ENCODE measurements at regions not wholly inside any gene's neighbourhood (a gene's known extent, or its start where the extent isn't known, plus 50 kb on each side); places are given as distances from the start of the nearest gene placed in this dataset.

- Histone ChIP-seq H3K36me3 (no peaks in the 10 kb centered on the region), H3K27me3 (no peaks in the 10 kb centered on the region), H3K27ac (no peak overlapping the region), H3K9me3 (no peaks in the 10 kb centered on the region), H3K4me3 (no peak overlapping the region), H3K4me1 (no peaks in the 10 kb centered on the region)
- 94 to 99% methylated on average over 3 of the region's 3 CpGs for WGBS, 2 donors
- TF ChIP-seq, protein P1, sequence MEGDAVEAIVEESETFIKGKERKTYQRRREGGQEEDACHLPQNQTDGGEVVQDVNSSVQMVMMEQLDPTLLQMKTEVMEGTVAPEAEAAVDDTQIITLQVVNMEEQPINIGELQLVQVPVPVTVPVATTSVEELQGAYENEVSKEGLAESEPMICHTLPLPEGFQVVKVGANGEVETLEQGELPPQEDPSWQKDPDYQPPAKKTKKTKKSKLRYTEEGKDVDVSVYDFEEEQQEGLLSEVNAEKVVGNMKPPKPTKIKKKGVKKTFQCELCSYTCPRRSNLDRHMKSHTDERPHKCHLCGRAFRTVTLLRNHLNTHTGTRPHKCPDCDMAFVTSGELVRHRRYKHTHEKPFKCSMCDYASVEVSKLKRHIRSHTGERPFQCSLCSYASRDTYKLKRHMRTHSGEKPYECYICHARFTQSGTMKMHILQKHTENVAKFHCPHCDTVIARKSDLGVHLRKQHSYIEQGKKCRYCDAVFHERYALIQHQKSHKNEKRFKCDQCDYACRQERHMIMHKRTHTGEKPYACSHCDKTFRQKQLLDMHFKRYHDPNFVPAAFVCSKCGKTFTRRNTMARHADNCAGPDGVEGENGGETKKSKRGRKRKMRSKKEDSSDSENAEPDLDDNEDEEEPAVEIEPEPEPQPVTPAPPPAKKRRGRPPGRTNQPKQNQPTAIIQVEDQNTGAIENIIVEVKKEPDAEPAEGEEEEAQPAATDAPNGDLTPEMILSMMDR (IDR thresholded peaks at IDR 0.05): no peak
- DNase-seq (no peak), ATAC-seq (no peak), FAIRE-seq (no peak)
- intact Hi-C loops (cut with DNase I): no loop called here
Measured at GRCh38 chr2:234671231-234671630, 174.3 kb upstream of the ARL4C start.

GRCh38 chr2:234670806-234671205 is 173.9 kb upstream of the ARL4C start:
- Histone ChIP-seq H3K36me3 (no peaks in the 10 kb centered on the region), H3K4me3 (no peak overlapping the region), H3K27ac (no peak overlapping the region), H3K27me3 (no peaks in the 10 kb centered on the region), H3K9me3 (no peaks in the 10 kb centered on the region), H3K4me1 (no peaks in the 10 kb centered on the region)
- TF ChIP-seq, protein P1 (IDR thresholded peaks at IDR 0.05): no peak
- intact Hi-C loops (cut with DNase I): no loop called here
- ATAC-seq (no peak), DNase-seq (no peak), FAIRE-seq (no peak)
- 93 to 94% methylated on average over 7 of the region's 7 CpGs for WGBS, 2 donors

DNA sequence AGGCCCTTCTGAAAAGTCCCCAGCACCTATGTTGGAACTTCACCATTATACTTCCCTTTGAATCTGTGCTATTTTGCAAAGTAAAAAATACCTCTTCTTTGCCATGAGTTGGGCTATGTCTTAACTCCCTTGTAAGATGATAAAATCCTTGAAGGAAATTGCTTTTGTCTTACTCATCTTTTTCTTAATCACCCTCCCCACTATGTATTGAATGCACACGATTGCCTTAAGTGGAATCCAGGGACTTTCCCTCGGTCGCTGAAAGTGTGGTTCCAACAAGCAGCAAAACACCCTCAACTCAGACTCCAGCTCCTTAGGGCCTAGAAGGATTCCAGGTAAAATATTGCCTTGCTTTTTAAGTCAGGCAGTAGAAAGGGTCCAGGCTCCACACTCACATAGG is 173.2 kb upstream of the ARL4C start:
- H3K36me3 ChIP-seq: no peaks in the 10 kb centered on the region
- intact Hi-C loops (cut with DNase I): no loop called here
- H3K4me3 ChIP-seq: no peak overlapping the region
- no peaks in the 10 kb centered on the region for H3K27me3 ChIP-seq
- no peak overlapping the region for H3K27ac ChIP-seq
- no peaks in the 10 kb centered on the region for H3K9me3 ChIP-seq
- H3K4me1 ChIP-seq: no peaks in the 10 kb centered on the region
- 87 to 99% methylated on average over 3 of the region's 3 CpGs for WGBS, 2 donors
- TF ChIP-seq, protein P1 (IDR thresholded peaks at IDR 0.05): no peak
- no peak for DNase-seq
- ATAC-seq: no peak
- no peak for FAIRE-seq

- no peaks in the 10 kb centered on the region for H3K36me3 ChIP-seq
- H3K27me3 ChIP-seq: no peaks in the 10 kb centered on the region
- intact Hi-C loops (cut with DNase I): no loop called here
- peak in 2 of 6 donors; percentile 21 to 28 for DNase-seq
- H3K4me1 ChIP-seq: no peaks in the 10 kb centered on the region
- WGBS, 2 donors: 54 to 73% methylated on average over 2 of the region's 2 CpGs
- no peak overlapping the region for H3K4me3 ChIP-seq
- FAIRE-seq: no peak
- TF ChIP-seq, protein P1 (IDR thresholded peaks at IDR 0.05): no peak
- peak in 1 of 4 donors; percentile 45 for ATAC-seq
- no peaks in the 10 kb centered on the region for H3K9me3 ChIP-seq
- no peak overlapping the region for H3K27ac ChIP-seq
Measured at GRCh38 chr2:234669621-234670020, 172.7 kb upstream of the ARL4C start.

DNA sequence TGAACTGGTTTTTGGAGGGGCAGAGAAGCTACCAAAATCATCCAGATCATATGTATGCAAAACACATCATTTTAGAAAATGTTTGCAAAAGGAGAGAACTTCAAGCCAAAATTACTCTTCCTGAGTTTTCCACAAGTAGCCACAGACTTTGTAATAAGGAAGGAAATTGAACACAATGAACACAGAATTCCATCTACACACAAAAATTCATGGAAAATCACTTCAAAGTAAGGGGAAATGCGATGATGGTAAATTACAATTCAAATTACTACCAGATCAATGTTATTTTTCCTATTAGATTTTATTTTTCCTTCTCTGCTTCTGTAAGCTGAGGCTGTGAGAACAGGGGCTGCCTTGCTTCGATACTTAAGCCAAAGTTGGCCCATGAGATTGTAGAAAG is 172.1 kb upstream of the ARL4C start:
- FAIRE-seq (no peak), ATAC-seq (no peak), DNase-seq (no peak)
- Histone ChIP-seq H3K27me3 (no peaks in the 10 kb centered on the region), H3K36me3 (no peaks in the 10 kb centered on the region), H3K9me3 (no peaks in the 10 kb centered on the region), H3K4me1 (no peaks in the 10 kb centered on the region), H3K27ac (no peak overlapping the region), H3K4me3 (no peak overlapping the region)
- intact Hi-C loops (cut with DNase I): no loop called here
- TF ChIP-seq, protein P1 (IDR thresholded peaks at IDR 0.05): no peak
- 89 to 90% methylated on average over 2 of the region's 2 CpGs for WGBS, 2 donors

Data from pancreas (tissue), 10 donors.